ENCODE measurements at regions not wholly inside any gene's neighbourhood (a gene's known extent, or its start where the extent isn't known, plus 50 kb on each side); places are given as distances from the start of the nearest gene placed in this dataset.

DNA sequence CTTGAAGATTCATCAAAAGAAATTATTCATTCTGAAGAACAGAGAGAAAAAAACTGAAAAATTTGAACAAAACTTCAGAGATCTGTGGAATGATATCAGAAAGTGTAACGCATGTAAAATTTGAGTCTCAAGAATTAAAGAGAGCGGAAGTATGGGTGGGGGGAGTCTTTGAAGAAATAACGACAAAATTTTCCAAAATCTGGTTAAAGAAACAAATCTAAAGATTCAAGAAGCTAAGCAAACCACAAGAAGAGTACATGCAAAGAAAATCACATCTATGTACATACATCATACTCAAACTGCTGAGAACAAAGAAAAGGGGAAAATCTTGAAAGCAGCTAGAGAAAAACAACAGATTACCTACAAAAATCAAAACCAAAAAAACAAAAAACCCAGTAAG lies 149.4 kb upstream of the TBCA start:
- H3K36me3 ChIP-seq (ENCODE audit: control insufficient read depth in 2 of 2, insufficient read depth in 2 of 2, low read length in 1 of 2), result no peaks in the 10 kb centered on the region
- H3K27me3 ChIP-seq (replicated peaks in 1 of 2; ENCODE audit: control insufficient read depth in 2 of 2, insufficient read depth in 2 of 2, low read length in 1 of 2), result no peaks in the 10 kb centered on the region
- intact Hi-C loops (cut with micrococcal nuclease; ENCODE audit: unreplicated experiment) (no loop called here), in situ Hi-C loops (cut with MboI) (no loop called here)
- H3K4me2 ChIP-seq (ENCODE audit: control insufficient read depth, insufficient read depth), result no peak overlapping the region
- DNase-seq (ENCODE audit: low read depth, low spot score) (no peak), ATAC-seq (no peak), FAIRE-seq (no peak)
- ChIA-PET CTCF (no interaction called here), RAD21 (ENCODE audit: unreplicated experiment) (interaction anchor here (1.1 kb wide), 1 partner anchor 37 kb away, joined by 3 read pairs; no protein-coding TSS in a partner anchor), SMC1A (ENCODE audit: uncharacterized antibody, unreplicated experiment) (interaction anchor here (0.8 to 2.1 kb wide), 5 partner anchors 11 to 46 kb away, joined by 3 to 11 read pairs (median 3); no protein-coding TSS in a partner anchor), POLR2A (no interaction called here)
- H3K4me3 ChIP-seq, result no peak overlapping the region
- H3K9ac ChIP-seq (ENCODE audit: control insufficient read depth, insufficient read depth, low read length), result no peak overlapping the region
- no peak overlapping the region for H2AFZ ChIP-seq (ENCODE audit: control insufficient read depth, low read depth, low read length)
- H3K27ac ChIP-seq (ENCODE audit: control insufficient read depth, insufficient read depth), result no peak overlapping the region
- H3K79me2 ChIP-seq (ENCODE audit: control insufficient read depth, insufficient read depth, low read length), result no peaks in the 10 kb centered on the region
- 88% methylated on average over 3 of the region's 3 CpGs for WGBS (ENCODE audit: insufficient coverage, insufficient replicate concordance, low lambda C conversion rate, missing lambda C conversion rate)
- H3K9me3 ChIP-seq (replicated peaks; ENCODE audit: control insufficient read depth, insufficient read depth, low read length), result no peaks in the 10 kb centered on the region
- TF ChIP-seq EZH2 (IDR thresholded peaks at IDR 0.05; ENCODE audit: borderline replicate concordance, control insufficient read depth, low read depth, low read length) (no peak), POLR2AphosphoS5 (IDR thresholded peaks at IDR 0.05; ENCODE audit: low read length) (no peak), BHLHE40 (IDR thresholded peaks at IDR 0.05; ENCODE audit: borderline replicate concordance in 1 of 2, low read depth in 2 of 2, low read length in 1 of 2) (no peak)
- H3K4me1 ChIP-seq (ENCODE audit: control insufficient read depth, insufficient read depth, low read length), result peaks cover 6% of the 10 kb centered on the region
- no TSS peak for BruUV-seq (replicated peaks)
- H4K20me1 ChIP-seq (ENCODE audit: control insufficient read depth, insufficient read depth), result no peaks in the 10 kb centered on the region

DNA sequence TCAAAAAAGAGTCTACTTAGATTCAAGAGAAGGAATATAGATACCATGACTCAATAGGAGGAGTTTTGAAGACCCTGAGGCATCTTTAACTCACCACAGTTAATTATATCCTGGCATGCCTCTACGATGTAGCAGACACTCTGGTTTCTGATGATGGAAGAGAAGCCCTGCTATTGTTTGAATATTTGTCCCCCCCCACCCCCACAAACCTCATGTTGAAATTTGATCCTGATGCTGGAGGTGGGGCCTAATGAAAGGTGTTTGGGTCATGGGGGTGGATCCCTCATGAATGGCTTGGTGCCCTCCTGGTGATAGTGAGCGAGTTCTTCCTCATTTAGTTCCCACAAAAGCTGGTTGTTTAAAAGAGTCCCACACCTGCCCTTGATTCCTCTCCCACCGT lies 147.9 kb upstream of the TBCA start:
- ChIA-PET POLR2A (no interaction called here), RAD21 (ENCODE audit: unreplicated experiment) (interaction anchor here (0.9 kb wide), 1 partner anchor 24 kb away, joined by 3 read pairs; no protein-coding TSS in a partner anchor), CTCF (no interaction called here), SMC1A (ENCODE audit: uncharacterized antibody, unreplicated experiment) (interaction anchor here (1.3 to 2.2 kb wide), 2 partner anchors 15 to 18 kb away, joined by 3 to 6 read pairs; no protein-coding TSS in a partner anchor)
- DNase-seq (ENCODE audit: low read depth, low spot score) (no peak), FAIRE-seq (no peak), ATAC-seq (no peak)
- intact Hi-C loops (cut with micrococcal nuclease; ENCODE audit: unreplicated experiment) (no loop called here), in situ Hi-C loops (cut with MboI) (no loop called here)
- Histone ChIP-seq H2AFZ (ENCODE audit: control insufficient read depth, low read depth, low read length) (no peak overlapping the region), H3K4me2 (ENCODE audit: control insufficient read depth, insufficient read depth) (no peak overlapping the region), H4K20me1 (ENCODE audit: control insufficient read depth, insufficient read depth) (no peaks in the 10 kb centered on the region), H3K4me1 (ENCODE audit: control insufficient read depth, insufficient read depth, low read length) (peaks cover 7% of the 10 kb centered on the region), H3K36me3 (ENCODE audit: control insufficient read depth in 2 of 2, insufficient read depth in 2 of 2, low read length in 1 of 2) (no peaks in the 10 kb centered on the region), H3K9me3 (replicated peaks; ENCODE audit: control insufficient read depth, insufficient read depth, low read length) (no peaks in the 10 kb centered on the region), H3K79me2 (ENCODE audit: control insufficient read depth, insufficient read depth, low read length) (no peaks in the 10 kb centered on the region), H3K9ac (ENCODE audit: control insufficient read depth, insufficient read depth, low read length) (no peak overlapping the region), H3K27ac (ENCODE audit: control insufficient read depth, insufficient read depth) (no peak overlapping the region), H3K4me3 (no peak overlapping the region), H3K27me3 (replicated peaks in 1 of 2; ENCODE audit: control insufficient read depth in 2 of 2, insufficient read depth in 2 of 2, low read length in 1 of 2) (no peaks in the 10 kb centered on the region)
- BruUV-seq (replicated peaks), result no TSS peak
- WGBS (ENCODE audit: insufficient coverage, insufficient replicate concordance, low lambda C conversion rate, missing lambda C conversion rate), result 31% methylated on average over 3 of the region's 3 CpGs
- no peak for TF ChIP-seq TAF1 (IDR thresholded peaks at IDR 0.05; ENCODE audit: borderline replicate concordance, low read depth, low read length)
- TF ChIP-seq, protein P1, sequence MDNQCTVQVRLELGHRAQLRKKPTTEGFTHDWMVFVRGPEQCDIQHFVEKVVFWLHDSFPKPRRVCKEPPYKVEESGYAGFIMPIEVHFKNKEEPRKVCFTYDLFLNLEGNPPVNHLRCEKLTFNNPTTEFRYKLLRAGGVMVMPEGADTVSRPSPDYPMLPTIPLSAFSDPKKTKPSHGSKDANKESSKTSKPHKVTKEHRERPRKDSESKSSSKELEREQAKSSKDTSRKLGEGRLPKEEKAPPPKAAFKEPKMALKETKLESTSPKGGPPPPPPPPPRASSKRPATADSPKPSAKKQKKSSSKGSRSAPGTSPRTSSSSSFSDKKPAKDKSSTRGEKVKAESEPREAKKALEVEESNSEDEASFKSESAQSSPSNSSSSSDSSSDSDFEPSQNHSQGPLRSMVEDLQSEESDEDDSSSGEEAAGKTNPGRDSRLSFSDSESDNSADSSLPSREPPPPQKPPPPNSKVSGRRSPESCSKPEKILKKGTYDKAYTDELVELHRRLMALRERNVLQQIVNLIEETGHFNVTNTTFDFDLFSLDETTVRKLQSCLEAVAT (IDR thresholded peaks at IDR 0.05), result no peak
- TF ChIP-seq ZBED1 (IDR thresholded peaks at IDR 0.05; ENCODE audit: borderline replicate concordance), result no peak
- TF ChIP-seq, protein P2, sequence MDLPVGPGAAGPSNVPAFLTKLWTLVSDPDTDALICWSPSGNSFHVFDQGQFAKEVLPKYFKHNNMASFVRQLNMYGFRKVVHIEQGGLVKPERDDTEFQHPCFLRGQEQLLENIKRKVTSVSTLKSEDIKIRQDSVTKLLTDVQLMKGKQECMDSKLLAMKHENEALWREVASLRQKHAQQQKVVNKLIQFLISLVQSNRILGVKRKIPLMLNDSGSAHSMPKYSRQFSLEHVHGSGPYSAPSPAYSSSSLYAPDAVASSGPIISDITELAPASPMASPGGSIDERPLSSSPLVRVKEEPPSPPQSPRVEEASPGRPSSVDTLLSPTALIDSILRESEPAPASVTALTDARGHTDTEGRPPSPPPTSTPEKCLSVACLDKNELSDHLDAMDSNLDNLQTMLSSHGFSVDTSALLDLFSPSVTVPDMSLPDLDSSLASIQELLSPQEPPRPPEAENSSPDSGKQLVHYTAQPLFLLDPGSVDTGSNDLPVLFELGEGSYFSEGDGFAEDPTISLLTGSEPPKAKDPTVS (IDR thresholded peaks at IDR 0.05; ENCODE audit: low read depth, low read length), result no peak
- TF ChIP-seq CHD1 (IDR thresholded peaks at IDR 0.05; ENCODE audit: low read depth, low read length), result no peak
- TF ChIP-seq, protein P3, sequence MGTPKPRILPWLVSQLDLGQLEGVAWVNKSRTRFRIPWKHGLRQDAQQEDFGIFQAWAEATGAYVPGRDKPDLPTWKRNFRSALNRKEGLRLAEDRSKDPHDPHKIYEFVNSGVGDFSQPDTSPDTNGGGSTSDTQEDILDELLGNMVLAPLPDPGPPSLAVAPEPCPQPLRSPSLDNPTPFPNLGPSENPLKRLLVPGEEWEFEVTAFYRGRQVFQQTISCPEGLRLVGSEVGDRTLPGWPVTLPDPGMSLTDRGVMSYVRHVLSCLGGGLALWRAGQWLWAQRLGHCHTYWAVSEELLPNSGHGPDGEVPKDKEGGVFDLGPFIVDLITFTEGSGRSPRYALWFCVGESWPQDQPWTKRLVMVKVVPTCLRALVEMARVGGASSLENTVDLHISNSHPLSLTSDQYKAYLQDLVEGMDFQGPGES (IDR thresholded peaks at IDR 0.05), result no peak
- no peak for TF ChIP-seq TCF3 (IDR thresholded peaks at IDR 0.05; ENCODE audit: borderline replicate concordance, insufficient read depth, low read depth, low read length)
- no peak for TF ChIP-seq MTA3 (IDR thresholded peaks at IDR 0.05; ENCODE audit: borderline replicate concordance, low read length)
- TF ChIP-seq PML (IDR thresholded peaks at IDR 0.05; ENCODE audit: low read length), result no peak
- TF ChIP-seq NFYB (IDR thresholded peaks at IDR 0.05; ENCODE audit: insufficient read depth, low read depth, low read length), result no peak
- TF ChIP-seq, protein P4, sequence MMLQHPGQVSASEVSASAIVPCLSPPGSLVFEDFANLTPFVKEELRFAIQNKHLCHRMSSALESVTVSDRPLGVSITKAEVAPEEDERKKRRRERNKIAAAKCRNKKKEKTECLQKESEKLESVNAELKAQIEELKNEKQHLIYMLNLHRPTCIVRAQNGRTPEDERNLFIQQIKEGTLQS (IDR thresholded peaks at IDR 0.05; ENCODE audit: borderline replicate concordance, extremely low read depth, low read depth, low read length), result no peak
